GM12891 (cell line): ENCODE measurements at regions not wholly inside any gene's neighbourhood (a gene's known extent, or its start where the extent isn't known, plus 50 kb on each side); places are given as distances from the start of the nearest gene placed in this dataset.

Experiments
- PAX5 ChIP-seq: IDR thresholded peaks from 2 replicates; pipeline ENCODE4 v1.6.1; 2011; ENCODE audit warnings: low read length, moderate library complexity, mild to moderate bottlenecking; ENCODE audit not compliant: insufficient read depth, severe bottlenecking
- POLR2A ChIP-seq: IDR thresholded peaks from 2 replicates; pipeline ENCODE4 v1.6.1; 2011; ENCODE audit warnings: low read depth, low read length, control low read depth
- POLR2AphosphoS5 ChIP-seq: IDR thresholded peaks from 2 replicates; pipeline ENCODE4 v1.6.1; 2011; ENCODE audit warnings: low read depth, low read length, control low read depth
- POU2F2 ChIP-seq: IDR thresholded peaks from 2 replicates; pipeline ENCODE4 v1.6.1; 2011; ENCODE audit warnings: low read depth, mild to moderate bottlenecking, control low read depth, low read length, moderate library complexity
- SPI1 ChIP-seq: IDR thresholded peaks from 2 replicates; pipeline ENCODE4 v1.6.1; 2011; ENCODE audit warnings: low read depth, low read length, control low read depth
- TAF1 ChIP-seq: IDR thresholded peaks from 2 replicates; pipeline ENCODE4 v1.6.1; 2011; ENCODE audit warnings: low read depth, low read length, control low read depth

DNA sequence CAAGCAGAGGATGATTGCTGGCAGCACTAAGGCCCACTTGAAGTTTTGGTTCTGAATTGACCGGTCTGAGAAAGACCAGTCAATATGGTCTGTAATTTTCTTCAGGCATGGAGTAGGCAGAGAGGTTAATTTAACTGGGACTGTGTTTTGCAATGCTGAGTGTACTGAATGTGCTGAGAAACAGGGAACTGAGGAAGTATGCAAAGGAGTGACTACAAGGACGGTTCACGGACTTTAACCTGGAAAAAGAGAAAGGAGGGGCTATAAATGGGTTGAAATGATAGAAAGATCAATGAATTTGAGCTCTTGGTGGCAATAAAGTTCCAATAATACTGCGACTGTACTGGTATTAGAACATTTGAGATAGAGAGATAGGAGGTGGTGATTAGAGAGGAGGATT, 84.5 kb downstream of the MAGEB17 start:
- TF ChIP-seq POLR2A (no peak), POLR2AphosphoS5 (no peak), SPI1 (no peak), PAX5 (no peak), TAF1 (no peak), POU2F2 (no peak)
